SK-N-SH treated with all-trans-retinoic acid at 6 μM for 48 hours (cell line): ENCODE measurements at regions not wholly inside any gene's neighbourhood (a gene's known extent, or its start where the extent isn't known, plus 50 kb on each side); places are given as distances from the start of the nearest gene placed in this dataset.

Experiments
- ARNTL ChIP-seq: fragments of 450-650 bp; formaldehyde crosslinking; IDR thresholded peaks from 2 replicates; pipeline ENCODE4 v1.5.0; 2020; ENCODE audit warnings: low read depth, mild to moderate bottlenecking, moderate library complexity, borderline replicate concordance
- ZC3H10 ChIP-seq: fragments of 250-450 bp; sonication (Bioruptor Pico); IDR thresholded peaks from 2 replicates; pipeline ENCODE4 v1.5.1; 2021; ENCODE audit warnings: mild to moderate bottlenecking, moderate library complexity

- TF ChIP-seq ZC3H10 (CRISPR knock-in tag) (no peak), ARNTL (CRISPR knock-in tag) (no peak)
These were observed 129.6 kb downstream of the SEC61B start for GRCh38 chr9:99351647-99352046.
